Dendritic cell treated with granulocyte-macrophage colony-stimulating factor and Interleukin-4, amounts not matched to agents 40 ng/mL and 50 ng/mL, for 4 days (primary cell): ENCODE measurements at regions not wholly inside any gene's neighbourhood (a gene's known extent, or its start where the extent isn't known, plus 50 kb on each side); places are given as distances from the start of the nearest gene placed in this dataset.

Experiments used
- H3K27ac Mint-ChIP-seq: one replicate; pipeline ENCODE4 v1.8.0; 2022; ENCODE audit warnings: mild to moderate bottlenecking, mixed read lengths
- H3K27me3 Mint-ChIP-seq: one replicate; pipeline ENCODE4 v1.8.0; 2022; ENCODE audit warnings: mild to moderate bottlenecking, mixed read lengths
- H3K36me3 Mint-ChIP-seq: one replicate; pipeline ENCODE4 v1.8.0; 2022; ENCODE audit warnings: low read depth, mixed read lengths
- H3K4me1 Mint-ChIP-seq: one replicate; pipeline ENCODE4 v1.8.0; 2022; ENCODE audit warnings: low read depth, mixed read lengths
- H3K4me3 Mint-ChIP-seq: one replicate; pipeline ENCODE4 v1.8.0; 2022; ENCODE audit warnings: mild to moderate bottlenecking, moderate library complexity, mixed read lengths
- H3K9me3 Mint-ChIP-seq: one replicate; pipeline ENCODE4 v1.8.0; 2022; ENCODE audit warnings: mixed read lengths
- intact Hi-C: fragments of 100-400 bp; cut with micrococcal nuclease; formaldehyde crosslinking; loops from one replicate; pipeline ENCODE4 v1.15.0; 2022

DNA sequence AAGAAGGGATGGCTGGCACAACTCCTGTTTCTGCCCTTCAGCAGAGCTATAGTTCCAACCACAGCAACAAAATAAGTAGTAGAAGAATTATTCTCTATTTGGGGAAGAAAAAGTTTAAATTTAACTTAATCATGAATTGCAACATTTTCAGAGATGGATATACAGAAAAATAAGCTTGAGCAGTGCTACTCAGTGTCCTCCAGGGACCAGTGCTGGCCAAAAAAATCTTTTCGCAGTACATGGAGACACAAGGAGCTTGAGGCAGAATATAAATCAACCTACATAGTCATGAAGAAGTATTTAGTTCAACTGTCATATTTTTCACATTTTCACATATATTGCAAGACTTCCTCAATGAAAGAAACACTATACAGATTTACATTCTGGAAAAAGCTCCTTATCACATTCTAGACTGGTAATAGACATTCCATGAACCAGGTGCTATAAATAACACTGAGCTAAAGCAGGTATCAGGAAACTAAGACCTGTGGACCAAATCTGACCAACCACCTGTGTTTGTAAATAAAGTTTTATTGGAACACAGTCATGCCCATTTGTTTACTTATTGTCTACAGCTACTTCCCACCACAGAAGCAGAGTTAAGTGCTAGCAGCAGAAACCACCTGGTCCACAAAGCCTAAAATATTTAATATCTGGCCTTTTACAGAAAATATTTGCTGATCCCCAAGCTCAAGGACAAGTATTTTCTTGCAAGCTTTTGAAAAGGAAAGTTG, 101.9 kb downstream of the RGS21 start:
- no peak overlapping the region for H3K27ac Mint-ChIP-seq
- peaks cover 1% of the 10 kb centered on the region for H3K9me3 Mint-ChIP-seq
- intact Hi-C loops: no loop called here
- H3K27me3 Mint-ChIP-seq: no peaks in the 10 kb centered on the region
- H3K4me3 Mint-ChIP-seq: no peak overlapping the region
- no peaks in the 10 kb centered on the region for H3K4me1 Mint-ChIP-seq
- no peaks in the 10 kb centered on the region for H3K36me3 Mint-ChIP-seq

DNA sequence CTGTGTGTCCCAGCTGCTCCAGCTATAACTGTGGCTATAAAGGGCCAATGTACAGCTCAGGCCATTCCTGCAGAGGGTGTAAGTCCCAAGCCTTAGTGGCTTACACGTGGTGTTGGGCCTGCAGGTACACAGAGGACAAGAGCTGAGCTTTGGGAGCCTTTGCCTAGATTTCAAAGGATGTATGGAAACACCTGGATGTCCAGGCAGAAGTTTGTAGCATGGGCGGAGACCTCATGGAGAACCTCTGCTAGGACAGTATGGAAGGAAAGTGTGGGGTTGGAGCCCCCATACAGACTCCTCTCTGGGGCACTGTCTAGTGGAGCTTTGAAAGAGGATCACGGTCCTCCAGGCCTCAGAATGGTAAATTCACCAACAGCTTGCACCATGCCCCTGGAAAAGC, 113.9 kb downstream of the RGS21 start:
- peaks cover 24% of the 10 kb centered on the region for H3K9me3 Mint-ChIP-seq
- H3K27ac Mint-ChIP-seq: no peak overlapping the region
- intact Hi-C loops: no loop called here
- H3K36me3 Mint-ChIP-seq: no peaks in the 10 kb centered on the region
- no peaks in the 10 kb centered on the region for H3K4me1 Mint-ChIP-seq
- no peaks in the 10 kb centered on the region for H3K27me3 Mint-ChIP-seq
- H3K4me3 Mint-ChIP-seq: no peak overlapping the region

DNA sequence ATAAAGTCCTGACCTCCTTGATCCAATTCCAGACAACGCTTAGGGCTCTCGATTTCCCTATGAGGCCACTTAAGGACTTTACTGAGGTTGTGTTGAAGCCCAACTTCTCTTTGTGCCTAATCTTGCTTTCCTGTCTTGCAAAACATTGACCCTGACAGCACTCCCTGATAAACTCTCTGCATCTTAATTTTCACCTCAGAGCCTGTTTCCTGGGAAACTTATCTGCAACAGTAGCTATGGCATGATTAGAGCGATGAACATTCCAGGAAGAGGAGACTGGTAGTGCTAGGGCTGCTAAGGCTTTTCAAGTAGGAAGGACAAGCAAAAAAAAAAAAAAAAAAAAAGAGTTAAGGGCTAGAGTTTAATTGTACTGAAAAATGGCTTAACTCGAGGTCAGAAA, 118.9 kb downstream of the RGS21 start:
- peaks cover 10% of the 10 kb centered on the region for H3K9me3 Mint-ChIP-seq
- no peaks in the 10 kb centered on the region for H3K4me1 Mint-ChIP-seq
- no peaks in the 10 kb centered on the region for H3K27me3 Mint-ChIP-seq
- no peak overlapping the region for H3K27ac Mint-ChIP-seq
- intact Hi-C loops: no loop called here
- H3K36me3 Mint-ChIP-seq: no peaks in the 10 kb centered on the region
- no peak overlapping the region for H3K4me3 Mint-ChIP-seq

DNA sequence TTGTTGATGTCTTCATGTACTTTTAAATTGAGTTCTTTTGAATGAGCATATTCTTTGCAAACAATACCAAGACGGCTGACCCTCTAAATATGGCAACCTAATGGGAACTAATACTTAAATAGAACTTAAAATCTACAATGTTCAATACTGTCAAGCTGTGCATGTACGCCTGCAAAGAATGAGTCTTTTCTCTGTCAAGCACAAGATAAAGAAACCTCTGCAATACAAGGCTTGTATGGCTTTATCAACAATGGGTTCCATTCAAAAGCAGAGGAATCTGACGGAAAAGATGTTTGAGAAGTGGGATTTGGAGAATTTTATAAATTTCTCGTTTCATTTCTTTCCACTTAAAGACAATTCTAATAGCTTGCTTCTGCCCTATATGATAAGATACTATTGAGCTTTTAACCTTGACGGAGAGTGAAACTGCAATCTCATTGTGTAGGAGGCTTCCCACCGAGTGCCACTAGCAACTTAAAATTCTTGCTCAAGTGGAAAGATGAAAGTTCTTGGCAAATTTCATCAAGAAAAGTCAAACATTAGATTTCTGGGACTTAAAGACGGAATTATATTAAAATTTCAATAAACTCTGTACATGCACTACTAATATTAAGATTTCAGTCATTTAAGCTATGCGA, 119.8 kb downstream of the RGS21 start:
- no peak overlapping the region for H3K4me3 Mint-ChIP-seq
- H3K9me3 Mint-ChIP-seq: peaks cover 2% of the 10 kb centered on the region
- no peaks in the 10 kb centered on the region for H3K4me1 Mint-ChIP-seq

DNA sequence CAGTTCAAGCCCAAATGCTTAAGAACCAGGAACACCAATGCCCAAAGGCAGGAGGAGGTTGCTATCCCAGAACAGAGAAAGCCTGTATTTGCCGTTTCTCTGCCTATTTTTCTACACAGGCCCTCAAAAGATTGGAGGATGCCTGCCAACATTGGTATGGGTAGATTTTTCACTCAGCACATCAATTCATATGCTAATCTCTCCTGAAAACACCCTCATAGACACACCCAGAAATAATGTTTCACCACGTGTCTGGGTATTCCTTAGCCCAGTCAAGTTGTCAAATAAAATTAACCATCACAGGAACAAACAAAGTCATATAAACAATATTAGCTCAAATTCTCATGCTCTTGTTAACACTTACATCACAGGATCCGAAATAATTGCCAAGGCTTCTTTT, 121.9 kb downstream of the RGS21 start:
- Mint-ChIP-seq H3K9me3 (no peaks in the 10 kb centered on the region), H3K27me3 (no peaks in the 10 kb centered on the region), H3K27ac (no peak overlapping the region), H3K4me3 (no peak overlapping the region), H3K4me1 (no peaks in the 10 kb centered on the region), H3K36me3 (no peaks in the 10 kb centered on the region)
- intact Hi-C loops: no loop called here

More for the DNA sequence above, 119.8 kb downstream of the RGS21 start:
- no peaks in the 10 kb centered on the region for H3K27me3 Mint-ChIP-seq
- no peak overlapping the region for H3K27ac Mint-ChIP-seq
- intact Hi-C loops: no loop called here
- no peaks in the 10 kb centered on the region for H3K36me3 Mint-ChIP-seq

- Mint-ChIP-seq H3K9me3 (no peaks in the 10 kb centered on the region), H3K4me1 (no peaks in the 10 kb centered on the region), H3K4me3 (no peak overlapping the region), H3K36me3 (no peaks in the 10 kb centered on the region), H3K27me3 (no peaks in the 10 kb centered on the region), H3K27ac (no peak overlapping the region)
- intact Hi-C loops: no loop called here
Measured at GRCh38 chr1:192439373-192440025, 122.7 kb downstream of the RGS21 start.

DNA sequence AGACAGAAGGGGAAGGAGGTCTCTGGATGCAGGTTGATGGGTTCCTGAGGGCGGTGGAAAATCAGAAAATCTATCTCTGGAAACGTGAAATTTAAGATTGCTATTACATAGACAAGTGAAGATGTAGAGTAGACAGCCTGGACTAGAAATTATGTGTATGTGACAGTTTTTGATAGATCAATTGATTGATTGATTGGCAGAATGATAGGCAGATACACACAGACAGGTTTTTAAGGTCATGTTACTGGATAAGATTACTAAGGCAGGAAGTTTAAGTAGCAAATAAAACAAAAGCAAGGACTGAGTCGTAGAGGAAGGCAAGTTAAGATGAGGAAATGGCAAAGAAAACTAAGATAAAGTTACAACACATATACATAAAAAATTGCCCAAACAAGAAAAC, 124.7 kb downstream of the RGS21 start:
- Mint-ChIP-seq H3K36me3 (no peaks in the 10 kb centered on the region), H3K4me3 (no peak overlapping the region), H3K27ac (no peak overlapping the region), H3K9me3 (no peaks in the 10 kb centered on the region), H3K4me1 (no peaks in the 10 kb centered on the region), H3K27me3 (no peaks in the 10 kb centered on the region)
- intact Hi-C loops: no loop called here

- Mint-ChIP-seq H3K9me3 (no peaks in the 10 kb centered on the region), H3K36me3 (no peaks in the 10 kb centered on the region), H3K27me3 (no peaks in the 10 kb centered on the region), H3K4me3 (no peak overlapping the region), H3K27ac (no peak overlapping the region), H3K4me1 (no peaks in the 10 kb centered on the region)
- intact Hi-C loops: no loop called here
Measured at GRCh38 chr1:192442736-192443135, 125.9 kb downstream of the RGS21 start.

DNA sequence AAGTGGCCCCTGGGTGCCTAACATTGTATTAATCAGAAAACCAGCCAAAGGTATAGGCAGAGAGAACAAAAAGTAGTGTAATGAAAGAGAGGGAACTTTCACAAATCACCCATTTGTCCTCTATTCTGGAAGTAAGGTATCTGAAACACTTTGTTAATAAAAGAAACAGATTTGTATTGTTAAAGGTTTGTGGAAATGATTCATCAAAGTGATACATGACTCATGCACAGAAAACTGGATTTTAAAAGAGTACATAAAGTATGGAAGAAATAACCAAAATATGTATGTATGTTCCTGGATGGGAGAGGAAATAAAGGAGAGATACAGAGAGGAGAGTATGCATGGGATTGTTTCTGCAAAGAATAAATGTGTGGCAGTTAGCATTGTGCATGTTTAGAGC, 126.8 kb downstream of the RGS21 start:
- no peaks in the 10 kb centered on the region for H3K36me3 Mint-ChIP-seq
- H3K4me3 Mint-ChIP-seq: no peak overlapping the region
- H3K27ac Mint-ChIP-seq: no peak overlapping the region

GRCh38 chr1:192445241-192445640, 128.4 kb downstream of the RGS21 start:
- H3K27me3 Mint-ChIP-seq: no peaks in the 10 kb centered on the region
- intact Hi-C loops: no loop called here
- no peaks in the 10 kb centered on the region for H3K4me1 Mint-ChIP-seq
- H3K36me3 Mint-ChIP-seq: no peaks in the 10 kb centered on the region
- no peak overlapping the region for H3K27ac Mint-ChIP-seq
- H3K4me3 Mint-ChIP-seq: no peak overlapping the region
- no peaks in the 10 kb centered on the region for H3K9me3 Mint-ChIP-seq

More for the DNA sequence above, 126.8 kb downstream of the RGS21 start:
- intact Hi-C loops: no loop called here
- Mint-ChIP-seq H3K9me3 (no peaks in the 10 kb centered on the region), H3K4me1 (no peaks in the 10 kb centered on the region), H3K27me3 (no peaks in the 10 kb centered on the region)

DNA sequence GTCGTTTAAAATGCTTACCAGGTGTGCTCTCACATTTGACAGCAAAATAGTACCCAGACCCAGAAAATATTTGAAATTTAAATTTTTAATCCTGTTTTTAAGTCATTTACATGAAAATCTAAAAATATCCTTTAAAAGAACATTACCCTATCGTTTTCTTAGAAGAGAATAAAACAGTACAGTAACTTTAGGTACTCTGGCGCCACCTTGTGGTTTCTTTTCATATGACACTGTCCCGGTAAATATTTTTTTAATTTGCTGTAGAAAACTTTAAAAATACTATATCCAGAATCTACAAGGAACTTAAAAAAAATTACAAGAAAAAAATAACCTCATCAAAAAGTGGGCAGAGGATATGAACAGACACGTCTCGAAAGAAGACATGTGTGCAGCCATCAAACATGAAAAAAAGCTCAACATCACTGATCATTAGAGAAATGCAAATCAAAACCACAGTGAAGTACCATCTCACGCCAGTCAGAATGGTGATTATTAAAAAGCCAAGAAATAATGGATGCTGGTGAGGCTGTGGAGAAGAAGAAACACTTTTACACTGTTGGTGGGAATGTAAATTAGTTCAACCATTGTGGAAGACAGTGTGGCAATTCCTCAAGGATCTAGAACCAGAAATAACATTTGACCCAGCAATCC, 129.2 kb downstream of the RGS21 start:
- no peaks in the 10 kb centered on the region for H3K27me3 Mint-ChIP-seq
- H3K9me3 Mint-ChIP-seq: no peaks in the 10 kb centered on the region
- H3K27ac Mint-ChIP-seq: no peak overlapping the region
- H3K36me3 Mint-ChIP-seq: no peaks in the 10 kb centered on the region
- H3K4me3 Mint-ChIP-seq: no peak overlapping the region
- H3K4me1 Mint-ChIP-seq: no peaks in the 10 kb centered on the region
- intact Hi-C loops: no loop called here

DNA sequence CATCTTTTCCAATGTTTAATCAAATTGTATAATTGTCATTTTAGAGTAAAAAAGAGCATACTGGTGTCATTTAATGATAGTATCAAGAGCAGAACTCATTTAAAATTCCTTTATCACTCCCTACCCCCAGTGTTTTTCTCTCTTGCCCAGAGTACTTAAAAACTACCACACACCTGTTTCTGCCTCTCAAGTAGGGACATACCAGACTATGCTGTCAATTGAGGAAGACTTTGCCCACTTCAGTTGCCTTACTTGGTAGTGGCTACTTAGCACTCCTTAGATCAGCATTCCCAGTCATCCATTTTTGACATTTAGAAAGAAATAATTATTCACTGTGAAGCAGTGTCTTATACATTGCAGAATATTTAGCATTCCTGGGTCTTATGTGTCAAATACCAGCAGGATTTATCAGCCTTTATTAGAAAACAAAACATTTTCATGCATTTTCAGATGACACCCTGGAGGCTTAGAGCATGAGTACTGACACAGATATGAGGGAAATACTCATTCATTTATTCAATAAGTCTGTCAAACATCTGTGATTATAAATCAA, 127.5 kb upstream of the RGS1 start:
- no peaks in the 10 kb centered on the region for H3K4me1 Mint-ChIP-seq
- no peaks in the 10 kb centered on the region for H3K27me3 Mint-ChIP-seq
- H3K9me3 Mint-ChIP-seq: no peaks in the 10 kb centered on the region
- H3K4me3 Mint-ChIP-seq: no peak overlapping the region
- intact Hi-C loops: loop anchor here (2.0 kb wide), 1 partner anchor 455 kb away; no protein-coding TSS in a partner anchor
- no peak overlapping the region for H3K27ac Mint-ChIP-seq
- no peaks in the 10 kb centered on the region for H3K36me3 Mint-ChIP-seq

- Mint-ChIP-seq H3K27ac (no peak overlapping the region), H3K4me3 (no peak overlapping the region), H3K4me1 (no peaks in the 10 kb centered on the region), H3K9me3 (no peaks in the 10 kb centered on the region), H3K36me3 (no peaks in the 10 kb centered on the region), H3K27me3 (no peaks in the 10 kb centered on the region)
- intact Hi-C loops: no loop called here
Measured at GRCh38 chr1:192453360-192453992, 122.1 kb upstream of the RGS1 start.
